Panc1 (cell line): ENCODE measurements at regions not wholly inside any gene's neighbourhood (a gene's known extent, or its start where the extent isn't known, plus 50 kb on each side); places are given as distances from the start of the nearest gene placed in this dataset.

ENCODE experiments used
- CTCF ChIP-seq: fragments of 450-650 bp; IDR thresholded peaks from 2 replicates; pipeline ENCODE4 v1.5.1; 2017; ENCODE audit warnings: mild to moderate bottlenecking
- POLR2AphosphoS5 ChIP-seq: IDR thresholded peaks from 2 replicates; pipeline ENCODE4 v1.6.1; 2012; ENCODE audit warnings: mild to moderate bottlenecking, low read depth, low read length, moderate library complexity

- no peak for TF ChIP-seq CTCF
- no peak for TF ChIP-seq POLR2AphosphoS5
Measured at GRCh38 chr6:133756078-133756695, 132.7 kb upstream of the TCF21 start.
